ENCODE measurements at regions not wholly inside any gene's neighbourhood (a gene's known extent, or its start where the extent isn't known, plus 50 kb on each side); places are given as distances from the start of the nearest gene placed in this dataset.

DNA sequence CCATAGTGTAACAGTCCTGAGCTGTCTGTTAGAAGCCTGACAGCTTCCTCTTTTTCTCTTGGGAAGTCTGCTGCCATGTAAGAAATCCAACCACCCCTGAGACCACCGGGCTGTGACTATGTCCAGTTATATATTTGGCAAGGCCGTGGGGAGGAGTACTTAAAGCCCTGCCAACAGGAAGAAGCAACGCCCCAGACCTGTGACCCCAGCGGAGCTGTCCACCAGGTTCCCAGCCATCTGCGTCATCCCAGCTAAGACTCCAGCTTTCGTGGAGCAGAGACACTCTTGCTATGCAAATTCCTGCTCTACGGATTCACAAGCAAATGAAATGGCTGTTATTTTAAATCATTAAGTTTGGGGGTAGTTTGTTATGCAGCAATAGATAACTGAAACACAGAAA, 417.3 kb downstream of the TLE4 start:
- TF ChIP-seq, protein P1, sequence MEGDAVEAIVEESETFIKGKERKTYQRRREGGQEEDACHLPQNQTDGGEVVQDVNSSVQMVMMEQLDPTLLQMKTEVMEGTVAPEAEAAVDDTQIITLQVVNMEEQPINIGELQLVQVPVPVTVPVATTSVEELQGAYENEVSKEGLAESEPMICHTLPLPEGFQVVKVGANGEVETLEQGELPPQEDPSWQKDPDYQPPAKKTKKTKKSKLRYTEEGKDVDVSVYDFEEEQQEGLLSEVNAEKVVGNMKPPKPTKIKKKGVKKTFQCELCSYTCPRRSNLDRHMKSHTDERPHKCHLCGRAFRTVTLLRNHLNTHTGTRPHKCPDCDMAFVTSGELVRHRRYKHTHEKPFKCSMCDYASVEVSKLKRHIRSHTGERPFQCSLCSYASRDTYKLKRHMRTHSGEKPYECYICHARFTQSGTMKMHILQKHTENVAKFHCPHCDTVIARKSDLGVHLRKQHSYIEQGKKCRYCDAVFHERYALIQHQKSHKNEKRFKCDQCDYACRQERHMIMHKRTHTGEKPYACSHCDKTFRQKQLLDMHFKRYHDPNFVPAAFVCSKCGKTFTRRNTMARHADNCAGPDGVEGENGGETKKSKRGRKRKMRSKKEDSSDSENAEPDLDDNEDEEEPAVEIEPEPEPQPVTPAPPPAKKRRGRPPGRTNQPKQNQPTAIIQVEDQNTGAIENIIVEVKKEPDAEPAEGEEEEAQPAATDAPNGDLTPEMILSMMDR (IDR thresholded peaks at IDR 0.05 in 2 of 3, conservative IDR thresholded peaks at IDR 0.05 in 1 of 3; ENCODE audit: insufficient read depth in 2 of 3, low read depth in 1 of 3, low read length in 3 of 3), result no peak
- TF ChIP-seq, protein P2, sequence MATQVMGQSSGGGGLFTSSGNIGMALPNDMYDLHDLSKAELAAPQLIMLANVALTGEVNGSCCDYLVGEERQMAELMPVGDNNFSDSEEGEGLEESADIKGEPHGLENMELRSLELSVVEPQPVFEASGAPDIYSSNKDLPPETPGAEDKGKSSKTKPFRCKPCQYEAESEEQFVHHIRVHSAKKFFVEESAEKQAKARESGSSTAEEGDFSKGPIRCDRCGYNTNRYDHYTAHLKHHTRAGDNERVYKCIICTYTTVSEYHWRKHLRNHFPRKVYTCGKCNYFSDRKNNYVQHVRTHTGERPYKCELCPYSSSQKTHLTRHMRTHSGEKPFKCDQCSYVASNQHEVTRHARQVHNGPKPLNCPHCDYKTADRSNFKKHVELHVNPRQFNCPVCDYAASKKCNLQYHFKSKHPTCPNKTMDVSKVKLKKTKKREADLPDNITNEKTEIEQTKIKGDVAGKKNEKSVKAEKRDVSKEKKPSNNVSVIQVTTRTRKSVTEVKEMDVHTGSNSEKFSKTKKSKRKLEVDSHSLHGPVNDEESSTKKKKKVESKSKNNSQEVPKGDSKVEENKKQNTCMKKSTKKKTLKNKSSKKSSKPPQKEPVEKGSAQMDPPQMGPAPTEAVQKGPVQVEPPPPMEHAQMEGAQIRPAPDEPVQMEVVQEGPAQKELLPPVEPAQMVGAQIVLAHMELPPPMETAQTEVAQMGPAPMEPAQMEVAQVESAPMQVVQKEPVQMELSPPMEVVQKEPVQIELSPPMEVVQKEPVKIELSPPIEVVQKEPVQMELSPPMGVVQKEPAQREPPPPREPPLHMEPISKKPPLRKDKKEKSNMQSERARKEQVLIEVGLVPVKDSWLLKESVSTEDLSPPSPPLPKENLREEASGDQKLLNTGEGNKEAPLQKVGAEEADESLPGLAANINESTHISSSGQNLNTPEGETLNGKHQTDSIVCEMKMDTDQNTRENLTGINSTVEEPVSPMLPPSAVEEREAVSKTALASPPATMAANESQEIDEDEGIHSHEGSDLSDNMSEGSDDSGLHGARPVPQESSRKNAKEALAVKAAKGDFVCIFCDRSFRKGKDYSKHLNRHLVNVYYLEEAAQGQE (IDR thresholded peaks at IDR 0.05; ENCODE audit: borderline replicate concordance), result no peak
- TF ChIP-seq, protein P2 (CRISPR knock-in tag; IDR thresholded peaks at IDR 0.05; ENCODE audit: low read depth), result no peak
- TF ChIP-seq POLR2A (conservative IDR thresholded peaks at IDR 0.05) (no peak), FOSL1 (tag; conservative IDR thresholded peaks at IDR 0.05) (no peak), ZNF696 (CRISPR knock-in tag; conservative IDR thresholded peaks at IDR 0.05) (no peak), NFIC (IDR thresholded peaks at IDR 0.05) (no peak)
- TF ChIP-seq, protein P3, sequence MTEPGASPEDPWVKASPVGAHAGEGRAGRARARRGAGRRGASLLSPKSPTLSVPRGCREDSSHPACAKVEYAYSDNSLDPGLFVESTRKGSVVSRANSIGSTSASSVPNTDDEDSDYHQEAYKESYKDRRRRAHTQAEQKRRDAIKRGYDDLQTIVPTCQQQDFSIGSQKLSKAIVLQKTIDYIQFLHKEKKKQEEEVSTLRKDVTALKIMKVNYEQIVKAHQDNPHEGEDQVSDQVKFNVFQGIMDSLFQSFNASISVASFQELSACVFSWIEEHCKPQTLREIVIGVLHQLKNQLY (CRISPR knock-in tag; conservative IDR thresholded peaks at IDR 0.05), result no peak
